ENCODE measurements at regions not wholly inside any gene's neighbourhood (a gene's known extent, or its start where the extent isn't known, plus 50 kb on each side); places are given as distances from the start of the nearest gene placed in this dataset.

- TF ChIP-seq FOS (IDR thresholded peaks at IDR 0.05; ENCODE audit: borderline replicate concordance, extremely low read depth, insufficient read length) (no peak), PBX3 (IDR thresholded peaks at IDR 0.05; ENCODE audit: insufficient replicate concordance, low read depth, low read length) (no peak), REST (IDR thresholded peaks at IDR 0.05; ENCODE audit: low read depth, low read length) (no peak), RFX5 (IDR thresholded peaks at IDR 0.05; ENCODE audit: low read depth, low read length) (no peak), ZBED1 (IDR thresholded peaks at IDR 0.05; ENCODE audit: borderline replicate concordance) (no peak), CTCF (IDR thresholded peaks at IDR 0.05 in 2 of 3, conservative IDR thresholded peaks at IDR 0.05 in 1 of 3; ENCODE audit: control insufficient read depth in 2 of 3, extremely low read depth in 1 of 3, insufficient read depth in 1 of 3, low read depth in 3 of 3, low read length in 3 of 3) (no peak)
These were observed 139.1 kb upstream of the ZNF608 start for GRCh38 chr5:124885490-124885889.

Data from GM12878 (cell line).